Fibroblast of lung (primary cell): ENCODE measurements at regions not wholly inside any gene's neighbourhood (a gene's known extent, or its start where the extent isn't known, plus 50 kb on each side); places are given as distances from the start of the nearest gene placed in this dataset.

Experiments used
- CTCF ChIP-seq, 2 donors: IDR thresholded peaks in 1 of 2; conservative IDR thresholded peaks in 1 of 2; 1 replicate in 1 of 2; 2 replicates in 1 of 2; pipeline ENCODE4 v1.5.1; 2011 to 2012; ENCODE audit warnings: low read length in 2 of 2, control low read depth in 1 of 2, inconsistent platforms in 1 of 2, low read depth in 1 of 2, mild to moderate bottlenecking in 1 of 2
- EZH2 ChIP-seq: IDR thresholded peaks from 2 replicates; pipeline ENCODE4 v1.5.1; 2012; ENCODE audit warnings: low read length, control low read depth, mild to moderate bottlenecking; ENCODE audit errors: missing control alignments

- no peak for TF ChIP-seq CTCF (conservative IDR thresholded peaks at IDR 0.05 in 1 of 2, IDR thresholded peaks at IDR 0.05 in 1 of 2; ENCODE audit: low read depth in 1 of 2, low read length in 2 of 2)
- no peak for TF ChIP-seq EZH2
These were observed 353.2 kb downstream of the SAMD5 start for GRCh38 chr6:147861696-147862095.
